DMS153 treated with DMSO at 0.1 percent for 48 hours (cell line): ENCODE measurements at regions not wholly inside any gene's neighbourhood (a gene's known extent, or its start where the extent isn't known, plus 50 kb on each side); places are given as distances from the start of the nearest gene placed in this dataset.

Experiments
- DNase-seq: peaks from one replicate; lab custom pipeline; 2025; ENCODE audit not compliant: unreplicated experiment; lab: John Stamatoyannopoulos, UW

- no peak for DNase-seq
These were observed 61.9 kb upstream of the PTPRZ1 start for GRCh38 chr7:121810831-121811672.

GRCh38 chr7:121807078-121807477 is 65.9 kb upstream of the PTPRZ1 start:
- no peak for DNase-seq

- no peak for DNase-seq
These were observed 69.9 kb upstream of the PTPRZ1 start for GRCh38 chr7:121803039-121803438.

GRCh38 chr7:121800916-121801675 is 71.9 kb upstream of the PTPRZ1 start:
- DNase-seq: no peak

- no peak for DNase-seq
These were observed 74.1 kb upstream of the PTPRZ1 start for GRCh38 chr7:121798896-121799295.

- DNase-seq: no peak
These were observed 74.5 kb upstream of the PTPRZ1 start for GRCh38 chr7:121798453-121798840.

GRCh38 chr7:121797657-121798452 is 75.1 kb upstream of the PTPRZ1 start:
- DNase-seq: no peak

GRCh38 chr7:121796936-121797656 is 75.9 kb upstream of the PTPRZ1 start:
- DNase-seq: no peak

- no peak for DNase-seq
These were observed 76.6 kb upstream of the PTPRZ1 start for GRCh38 chr7:121796381-121796780.

GRCh38 chr7:121795736-121796135 is 77.2 kb upstream of the PTPRZ1 start:
- DNase-seq: no peak

GRCh38 chr7:121793716-121794115 is 79.2 kb upstream of the PTPRZ1 start:
- DNase-seq: no peak

- DNase-seq: no peak
These were observed 95.3 kb upstream of the PTPRZ1 start for GRCh38 chr7:121777672-121778071.

GRCh38 chr7:121774563-121774962 is 98.4 kb upstream of the PTPRZ1 start:
- DNase-seq: no peak

- DNase-seq: no peak
These were observed 106.3 kb upstream of the PTPRZ1 start for GRCh38 chr7:121766676-121767075.

- no peak for DNase-seq
These were observed 111.6 kb upstream of the PTPRZ1 start for GRCh38 chr7:121761399-121761798.

GRCh38 chr7:121755818-121756552 is 117.0 kb upstream of the PTPRZ1 start:
- DNase-seq: no peak

- no peak for DNase-seq
These were observed 117.7 kb upstream of the PTPRZ1 start for GRCh38 chr7:121755286-121755685.

- DNase-seq: peak; percentile 84
These were observed 119.0 kb upstream of the PTPRZ1 start for GRCh38 chr7:121753944-121754343.

- no peak for DNase-seq
These were observed 120.3 kb upstream of the PTPRZ1 start for GRCh38 chr7:121752706-121753105.

- no peak for DNase-seq
These were observed 124.4 kb upstream of the PTPRZ1 start for GRCh38 chr7:121748546-121748945.
